GM12878 (cell line): ENCODE measurements at regions not wholly inside any gene's neighbourhood (a gene's known extent, or its start where the extent isn't known, plus 50 kb on each side); places are given as distances from the start of the nearest gene placed in this dataset.

Experiments used
- ATAC-seq: fragments of 200-7000 bp; cut with Tn5 transposase; 3 replicates; pipeline ENCODE4 v1.9.1; 2020; ENCODE audit warnings: mild to moderate bottlenecking, moderate library complexity
- BruUV-seq: library from RNA; stranded (reverse); fragments of 400-500 nt; replicated peaks from 2 replicates; lab custom pipeline; 2021; lab: Mats Ljungman, UMichigan
- CTCF ChIA-PET: fragments of 300-600 bp; sonication (Branson Sonifier 250); formaldehyde crosslinking; extraction: SDS; loops from one replicate; lab custom pipeline; 2021; ENCODE audit warnings: inconsistent platforms; lab: Yijun Ruan, JAX
- POLR2A ChIA-PET: fragments of 350-600 bp; formaldehyde crosslinking; extraction: SDS; loops from one replicate; lab custom pipeline; 2021; ENCODE audit warnings: inconsistent platforms; lab: Charles Lee
- RAD21 ChIA-PET: fragments of 300-600 bp; sonication (Branson Sonifier 250); formaldehyde crosslinking; loops from one replicate; lab custom pipeline; 2023; ENCODE audit warnings: antibody characterized with exemption; ENCODE audit not compliant: unreplicated experiment; lab: Charles Lee
- SMC1A ChIA-PET: fragments of 300-600 bp; sonication (Branson Sonifier 250); formaldehyde crosslinking; loops from one replicate; lab custom pipeline; 2023; ENCODE audit not compliant: unreplicated experiment, uncharacterized antibody; lab: Charles Lee
- DNase-seq: peaks from one replicate; pipeline ENCODE4 v3.0.0-alpha.2; 2011; ENCODE audit warnings: low read depth, low spot score
- FAIRE-seq: peaks from 3 replicates; lab custom pipeline; 2011; peaks lifted over from hg19 to GRCh38; lab: Jason Lieb, UNC
- H2AFZ ChIP-seq: 2 replicates; pipeline ENCODE4 v1.6.0; 2011; ENCODE audit warnings: low read depth, low read length, control low read depth; ENCODE audit not compliant: control insufficient read depth
- H3K27ac ChIP-seq: 2 replicates; pipeline ENCODE4 v1.5.1; 2011; ENCODE audit warnings: control low read depth; ENCODE audit not compliant: control insufficient read depth, insufficient read depth
- H3K27me3 ChIP-seq, 2 experiments: replicated peaks in 1 of 2; 2 replicates each; pipeline versions ENCODE4 v1.6.0 to v1.6.1; 2011; ENCODE audit warnings: low read length in 1 of 2; ENCODE audit not compliant: control insufficient read depth in 2 of 2, insufficient read depth in 2 of 2
- H3K36me3 ChIP-seq, 2 experiments: 2 replicates each; pipeline ENCODE4 v1.5.1; 2011; ENCODE audit warnings: low read length in 1 of 2; ENCODE audit not compliant: control insufficient read depth in 2 of 2, insufficient read depth in 2 of 2
- H3K4me1 ChIP-seq: 2 replicates; pipeline ENCODE4 v1.6.1; 2011; ENCODE audit warnings: mild to moderate bottlenecking, low read length, moderate library complexity, mixed read lengths; ENCODE audit not compliant: control insufficient read depth, insufficient read depth
- H3K4me2 ChIP-seq: 2 replicates; pipeline ENCODE4 v1.6.0; 2011; ENCODE audit warnings: control low read depth; ENCODE audit not compliant: control insufficient read depth, insufficient read depth
- H3K4me3 ChIP-seq: fragments of 200-600 bp; sonication (generic); 2 replicates; pipeline ENCODE4 v1.5.1; 2016
- H3K79me2 ChIP-seq: 2 replicates; pipeline ENCODE4 v1.6.0; 2011; ENCODE audit warnings: low read length; ENCODE audit not compliant: control insufficient read depth, insufficient read depth
- H3K9ac ChIP-seq: 2 replicates; pipeline ENCODE4 v1.8.0; 2011; ENCODE audit warnings: low read length, control low read depth, mixed read lengths; ENCODE audit not compliant: control insufficient read depth, insufficient read depth
- H3K9me3 ChIP-seq: replicated peaks from 3 replicates; pipeline ENCODE4 v1.5.1; 2011; ENCODE audit warnings: mild to moderate bottlenecking, low read length; ENCODE audit not compliant: control insufficient read depth, insufficient read depth
- H4K20me1 ChIP-seq: 2 replicates; pipeline ENCODE4 v1.6.0; 2011; ENCODE audit not compliant: control insufficient read depth, insufficient read depth
- BCLAF1 ChIP-seq: fragments of 450-650 bp; IDR thresholded peaks from 2 replicates; pipeline ENCODE4 v1.6.1; 2017; ENCODE audit warnings: antibody characterized with exemption, mild to moderate bottlenecking, moderate library complexity
- FOS ChIP-seq: IDR thresholded peaks from 3 replicates; pipeline ENCODE4 v1.6.1; 2011; ENCODE audit warnings: borderline replicate concordance; ENCODE audit not compliant: insufficient read length; ENCODE audit errors: extremely low read depth
- POLR2A ChIP-seq: IDR thresholded peaks from 2 replicates; pipeline ENCODE4 v1.6.1; 2011; ENCODE audit warnings: low read depth, mild to moderate bottlenecking, low read length
- PRDM15 ChIP-seq: fragments of 450-650 bp; formaldehyde crosslinking; IDR thresholded peaks from 2 replicates; pipeline ENCODE4 v1.4.0; 2020; ENCODE audit warnings: mild to moderate bottlenecking, moderate library complexity
- RAD21 ChIP-seq: IDR thresholded peaks from 2 replicates; pipeline ENCODE4 v1.6.1; 2011; ENCODE audit warnings: mild to moderate bottlenecking, low read depth, low read length, moderate library complexity; ENCODE audit not compliant: insufficient read depth
- SUPT20H ChIP-seq: IDR thresholded peaks from 2 replicates; pipeline ENCODE4 v1.6.1; 2011; ENCODE audit warnings: low read depth, mild to moderate bottlenecking, low read length, moderate library complexity, borderline replicate concordance; ENCODE audit not compliant: control insufficient read depth
- WGBS: methylation state at CpG from one replicate; pipeline ENCODE4 v1.1.6; 2016; ENCODE audit warnings: low lambda C conversion rate; ENCODE audit not compliant: insufficient replicate concordance, insufficient coverage; ENCODE audit errors: missing lambda C conversion rate; 5-methylcytosine and 5-hydroxymethylcytosine counted together
- in situ Hi-C: fragments of 300-500 bp; cut with MboI; formaldehyde crosslinking; loops from 9 replicates; pipeline ENCODE4 v1.14.3; 2018; ENCODE audit warnings: mixed read lengths
- intact Hi-C: fragments of 100-400 bp; cut with micrococcal nuclease; formaldehyde crosslinking; loops from one replicate; pipeline ENCODE4 v1.14.2; 2022; ENCODE audit not compliant: unreplicated experiment

- no peak for TF ChIP-seq BCLAF1
- no peak for TF ChIP-seq PRDM15
- TF ChIP-seq FOS, result no peak
- TF ChIP-seq, all 136 proteins: peak for 0
Measured at GRCh38 chr4:64771149-64771548, 361.9 kb upstream of the TECRL start (continued).

- BruUV-seq, result no TSS peak
- Histone ChIP-seq H2AFZ (no peak overlapping the region), H3K36me3 (no peaks in the 10 kb centered on the region), H3K9ac (no peak overlapping the region), H3K79me2 (no peaks in the 10 kb centered on the region), H4K20me1 (no peaks in the 10 kb centered on the region), H3K4me1 (no peaks in the 10 kb centered on the region), H3K4me3 (no peak overlapping the region), H3K4me2 (no peak overlapping the region), H3K9me3 (no peaks in the 10 kb centered on the region), H3K27ac (no peak overlapping the region), H3K27me3 (no peaks in the 10 kb centered on the region)
- intact Hi-C loops, result no loop called here
- TF ChIP-seq RAD21 (no peak), POLR2A (no peak), SUPT20H (no peak)
- POLR2A ChIA-PET, result no interaction called here
- in situ Hi-C loops, result no loop called here
- no peak for ATAC-seq
- DNase-seq, result no peak
- SMC1A ChIA-PET, result no interaction called here
- no peak for FAIRE-seq
- RAD21 ChIA-PET, result no interaction called here
- 0% methylated on average over 2 of the region's 2 CpGs for WGBS
- CTCF ChIA-PET, result no interaction called here
Measured at GRCh38 chr4:64767547-64767946, 358.3 kb upstream of the TECRL start.
